PC-3 (cell line): ENCODE measurements at regions not wholly inside any gene's neighbourhood (a gene's known extent, or its start where the extent isn't known, plus 50 kb on each side); places are given as distances from the start of the nearest gene placed in this dataset.

Experiments
- ATAC-seq: fragments of 200-7000 bp; cut with Tn5 transposase; 2 replicates; pipeline ENCODE4 v1.9.1; 2020; ENCODE audit warnings: mild to moderate bottlenecking, moderate library complexity
- BruUV-seq: library from RNA; stranded (reverse); fragments of 400-500 nt; replicated peaks from 2 replicates; lab custom pipeline; 2021; lab: Mats Ljungman, UMichigan
- CTCF ChIA-PET: fragments of 300-600 bp; sonication (Branson Sonifier 250); formaldehyde crosslinking; loops from one replicate; lab custom pipeline; 2022; ENCODE audit warnings: antibody characterized with exemption; lab: Charles Lee
- POLR2A ChIA-PET: fragments of 300-600 bp; sonication (Branson Sonifier 250); formaldehyde crosslinking; loops from one replicate; lab custom pipeline; 2022; ENCODE audit warnings: antibody characterized with exemption; ENCODE audit not compliant: unreplicated experiment; lab: Charles Lee
- DNase-seq: peaks from one replicate; pipeline ENCODE4 v3.0.0-alpha.2; 2015
- H2AFZ ChIP-seq: fragments of 300-600 bp; sonication (generic); 2 replicates; pipeline ENCODE4 v1.6.0; 2016; ENCODE audit warnings: antibody characterized with exemption, low read length
- H3F3A ChIP-seq: fragments of 300-600 bp; sonication (generic); one replicate; pipeline ENCODE4 v1.6.0; 2017; ENCODE audit warnings: antibody characterized with exemption, low read length, control low read depth, mild to moderate bottlenecking; ENCODE audit not compliant: unreplicated experiment
- H3K27ac ChIP-seq: fragments of 300-600 bp; sonication (generic); 2 replicates; pipeline ENCODE4 v1.5.1; 2016; ENCODE audit warnings: mild to moderate bottlenecking, low read length
- H3K27me3 ChIP-seq: fragments of 300-600 bp; sonication (generic); 2 replicates; pipeline ENCODE4 v1.6.1; 2016; ENCODE audit warnings: low read length, mixed read lengths
- H3K36me3 ChIP-seq: fragments of 300-600 bp; sonication (generic); 2 replicates; pipeline ENCODE4 v1.6.1; 2016; ENCODE audit warnings: low read depth, mixed run types, low read length, mixed read lengths
- H3K4me1 ChIP-seq: fragments of 300-600 bp; sonication (generic); 2 replicates; pipeline ENCODE4 v1.5.1; 2016; ENCODE audit warnings: low read length; ENCODE audit not compliant: insufficient read depth
- H3K4me2 ChIP-seq: fragments of 300-600 bp; sonication (generic); 2 replicates; pipeline ENCODE4 v1.6.0; 2016; ENCODE audit warnings: low read length
- H3K4me3 ChIP-seq: fragments of 300-600 bp; sonication (generic); 2 replicates; pipeline ENCODE4 v1.5.1; 2016; ENCODE audit warnings: mild to moderate bottlenecking, low read length, mixed read lengths
- H3K79me2 ChIP-seq: fragments of 300-600 bp; sonication (generic); 2 replicates; pipeline ENCODE4 v1.6.1; 2017; ENCODE audit warnings: low read length, mixed read lengths
- H3K9ac ChIP-seq: fragments of 300-600 bp; sonication (generic); 2 replicates; pipeline ENCODE4 v1.6.0; 2016; ENCODE audit warnings: mild to moderate bottlenecking, low read length
- H3K9me2 ChIP-seq: fragments of 300-600 bp; sonication (generic); replicated peaks from 2 replicates; pipeline ENCODE4 v1.6.1; 2016; ENCODE audit warnings: mixed run types, low read length, mixed read lengths
- H3K9me3 ChIP-seq: fragments of 300-600 bp; sonication (generic); 2 replicates; pipeline ENCODE4 v1.6.1; 2016; ENCODE audit warnings: low read length, mixed read lengths
- H4K20me1 ChIP-seq: fragments of 300-600 bp; sonication (generic); 2 replicates; pipeline ENCODE4 v1.6.1; 2016; ENCODE audit warnings: low read length, mixed read lengths
- EZH2 ChIP-seq: fragments of 300-600 bp; sonication (generic); IDR thresholded peaks from one replicate; pipeline ENCODE4 v1.6.1; 2017; ENCODE audit warnings: antibody characterized with exemption, mild to moderate bottlenecking, low read length; ENCODE audit not compliant: unreplicated experiment
- EZH2phosphoT487 ChIP-seq: fragments of 300-600 bp; sonication (generic); IDR thresholded peaks from 2 replicates; pipeline ENCODE4 v1.6.1; 2018; ENCODE audit warnings: mild to moderate bottlenecking, antibody characterized with exemption, low read length, borderline replicate concordance
- intact Hi-C: fragments of 100-400 bp; cut with micrococcal nuclease; formaldehyde crosslinking; loops from 2 replicates; pipeline ENCODE4 v1.9.0; 2023
- TF ChIP-seq, protein P1 (sequence below): fragments of 300-600 bp; sonication (generic); conservative IDR thresholded peaks from 2 replicates; pipeline ENCODE4 v1.5.1; 2017; ENCODE audit warnings: antibody characterized with exemption, low read depth, mild to moderate bottlenecking, low read length

DNA sequence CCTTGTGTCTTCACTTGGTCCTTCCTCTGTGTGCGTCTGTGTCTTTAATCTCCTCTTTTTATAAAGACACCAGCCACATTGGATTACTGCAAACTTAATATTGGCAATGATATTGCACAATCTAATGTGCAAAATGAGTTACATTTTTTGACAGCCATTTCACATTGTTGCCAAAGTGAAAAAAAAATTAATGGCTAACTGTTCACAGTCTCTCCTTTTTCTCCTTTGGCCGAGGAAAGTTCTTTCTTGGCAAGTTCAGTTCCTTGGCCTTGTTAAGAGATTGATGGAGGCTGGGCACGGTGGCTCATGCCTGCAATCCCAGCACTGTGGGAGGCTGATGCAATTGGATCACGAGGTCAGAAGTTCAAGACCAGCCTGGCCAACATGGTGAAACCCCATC, 62.2 kb upstream of the ZNF280D start:
- H3K9me3 ChIP-seq, result no peaks in the 10 kb centered on the region
- BruUV-seq, result no TSS peak
- no peak overlapping the region for H3K4me2 ChIP-seq
- ChIA-PET POLR2A (interaction anchor here (0.7 kb wide), 1 partner anchor 41 kb away, joined by 4 read pairs; no protein-coding TSS in a partner anchor), CTCF (no interaction called here)
- no peaks in the 10 kb centered on the region for H3K4me1 ChIP-seq
- ATAC-seq (no peak), DNase-seq (no peak)
- no peaks in the 10 kb centered on the region for H3K36me3 ChIP-seq
- H4K20me1 ChIP-seq, result no peaks in the 10 kb centered on the region
- intact Hi-C loops, result no loop called here
- no peak overlapping the region for H3K4me3 ChIP-seq
- H3F3A ChIP-seq, result no peaks in the 10 kb centered on the region
- H3K9ac ChIP-seq, result no peak overlapping the region
- TF ChIP-seq EZH2phosphoT487 (no peak), EZH2 (no peak)
- TF ChIP-seq, protein P1, sequence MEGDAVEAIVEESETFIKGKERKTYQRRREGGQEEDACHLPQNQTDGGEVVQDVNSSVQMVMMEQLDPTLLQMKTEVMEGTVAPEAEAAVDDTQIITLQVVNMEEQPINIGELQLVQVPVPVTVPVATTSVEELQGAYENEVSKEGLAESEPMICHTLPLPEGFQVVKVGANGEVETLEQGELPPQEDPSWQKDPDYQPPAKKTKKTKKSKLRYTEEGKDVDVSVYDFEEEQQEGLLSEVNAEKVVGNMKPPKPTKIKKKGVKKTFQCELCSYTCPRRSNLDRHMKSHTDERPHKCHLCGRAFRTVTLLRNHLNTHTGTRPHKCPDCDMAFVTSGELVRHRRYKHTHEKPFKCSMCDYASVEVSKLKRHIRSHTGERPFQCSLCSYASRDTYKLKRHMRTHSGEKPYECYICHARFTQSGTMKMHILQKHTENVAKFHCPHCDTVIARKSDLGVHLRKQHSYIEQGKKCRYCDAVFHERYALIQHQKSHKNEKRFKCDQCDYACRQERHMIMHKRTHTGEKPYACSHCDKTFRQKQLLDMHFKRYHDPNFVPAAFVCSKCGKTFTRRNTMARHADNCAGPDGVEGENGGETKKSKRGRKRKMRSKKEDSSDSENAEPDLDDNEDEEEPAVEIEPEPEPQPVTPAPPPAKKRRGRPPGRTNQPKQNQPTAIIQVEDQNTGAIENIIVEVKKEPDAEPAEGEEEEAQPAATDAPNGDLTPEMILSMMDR, result no peak
- H3K27ac ChIP-seq, result no peak overlapping the region
- H3K27me3 ChIP-seq, result no peaks in the 10 kb centered on the region
- no peak overlapping the region for H2AFZ ChIP-seq
- H3K79me2 ChIP-seq, result no peaks in the 10 kb centered on the region
- no peaks in the 10 kb centered on the region for H3K9me2 ChIP-seq

DNA sequence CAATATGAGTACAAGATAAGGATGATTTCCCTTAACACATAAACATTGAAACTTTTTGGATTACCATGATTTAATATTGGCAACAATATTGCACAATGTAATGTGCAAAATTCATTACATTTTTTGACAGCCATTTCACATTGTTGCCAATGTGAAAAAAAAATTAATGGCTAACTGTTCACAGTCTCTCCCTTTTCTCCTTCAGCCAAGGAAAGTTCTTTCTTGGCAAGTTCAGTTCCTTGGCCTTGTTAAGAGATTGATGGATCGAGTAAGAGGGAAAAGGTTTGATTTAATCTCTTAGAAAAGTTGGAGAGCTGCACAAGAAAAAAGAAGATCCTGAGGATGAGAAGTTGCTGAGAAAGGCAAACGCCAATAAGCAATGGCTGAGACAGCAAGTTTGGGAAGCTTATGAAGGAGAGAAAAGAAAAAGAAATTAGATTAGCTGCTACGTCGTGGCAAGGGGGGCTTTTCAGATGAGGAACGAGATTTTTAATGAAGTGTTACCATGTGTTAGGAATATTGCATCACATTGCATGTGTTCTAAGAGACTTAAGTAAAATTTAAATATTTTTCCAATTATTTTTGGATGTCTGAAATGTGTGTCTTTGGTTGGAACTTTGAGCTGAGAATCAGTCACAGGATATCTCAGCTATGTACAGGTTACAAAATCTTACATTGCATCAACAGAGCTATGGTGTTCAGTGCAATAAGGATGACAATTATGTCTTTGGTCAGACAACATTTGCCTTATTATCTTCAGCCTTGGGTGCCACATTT, 61.4 kb upstream of the ZNF280D start:
- Histone ChIP-seq H3K4me1 (no peaks in the 10 kb centered on the region), H3K9me2 (no peaks in the 10 kb centered on the region), H3K79me2 (no peaks in the 10 kb centered on the region), H3K27ac (no peak overlapping the region), H3K27me3 (no peaks in the 10 kb centered on the region), H3K4me2 (no peak overlapping the region), H3K4me3 (no peak overlapping the region), H4K20me1 (no peaks in the 10 kb centered on the region), H3F3A (no peaks in the 10 kb centered on the region), H2AFZ (no peak overlapping the region), H3K9me3 (no peaks in the 10 kb centered on the region), H3K36me3 (no peaks in the 10 kb centered on the region), H3K9ac (no peak overlapping the region)
- no TSS peak for BruUV-seq
- DNase-seq (no peak), ATAC-seq (no peak)
- ChIA-PET POLR2A (interaction anchor here (0.7 kb wide), 1 partner anchor 40 kb away, joined by 4 read pairs; no protein-coding TSS in a partner anchor), CTCF (interaction anchor here (0.6 kb wide), 1 partner anchor 305 kb away, joined by 4 read pairs; no protein-coding TSS in a partner anchor)
- TF ChIP-seq EZH2phosphoT487, result no peak
- TF ChIP-seq, protein P1, result no peak
- intact Hi-C loops, result no loop called here

DNA sequence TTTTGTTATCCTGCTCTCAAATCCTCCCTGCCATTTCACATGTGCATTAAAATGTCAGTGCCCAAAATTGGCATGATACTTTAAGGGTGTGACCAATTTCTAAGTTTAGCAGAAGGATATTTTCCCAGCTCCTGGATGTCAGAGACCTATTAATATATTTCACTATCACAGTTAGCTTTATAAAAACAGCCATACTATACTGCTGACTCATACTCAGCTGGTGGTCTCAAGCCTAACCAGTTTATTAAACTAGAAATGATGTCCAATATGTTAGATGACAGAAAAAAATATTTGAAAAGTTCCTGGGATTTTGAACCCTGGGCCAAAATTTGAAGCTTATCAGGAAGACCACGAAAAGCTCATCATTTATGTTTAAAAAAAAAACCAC, 60.9 kb upstream of the ZNF280D start:
- H3F3A ChIP-seq, result no peaks in the 10 kb centered on the region
- no peak overlapping the region for H2AFZ ChIP-seq
- CTCF ChIA-PET, result interaction anchor here (0.6 kb wide), 1 partner anchor 305 kb away, joined by 4 read pairs; no protein-coding TSS in a partner anchor
- TF ChIP-seq, protein P1, result no peak
- no peak for TF ChIP-seq EZH2phosphoT487
- TF ChIP-seq EZH2, result no peak
- intact Hi-C loops, result no loop called here
- no peaks in the 10 kb centered on the region for H4K20me1 ChIP-seq
- no peak overlapping the region for H3K9ac ChIP-seq
- BruUV-seq, result no TSS peak
- H3K36me3 ChIP-seq, result no peaks in the 10 kb centered on the region
- no peaks in the 10 kb centered on the region for H3K27me3 ChIP-seq
- no peaks in the 10 kb centered on the region for H3K79me2 ChIP-seq
- no peak overlapping the region for H3K27ac ChIP-seq
- no peaks in the 10 kb centered on the region for H3K9me2 ChIP-seq
- H3K4me2 ChIP-seq, result no peak overlapping the region
- ATAC-seq (no peak), DNase-seq (no peak)
- POLR2A ChIA-PET, result no interaction called here
- no peak overlapping the region for H3K4me3 ChIP-seq
- H3K4me1 ChIP-seq, result no peaks in the 10 kb centered on the region
- H3K9me3 ChIP-seq, result no peaks in the 10 kb centered on the region
